Ishikawa (cell line): ENCODE measurements at regions not wholly inside any gene's neighbourhood (a gene's known extent, or its start where the extent isn't known, plus 50 kb on each side); places are given as distances from the start of the nearest gene placed in this dataset.

ENCODE experiments used
- CEBPB ChIP-seq: IDR thresholded peaks from 2 replicates; pipeline ENCODE4 v1.6.1; 2012
- CREB1 ChIP-seq: IDR thresholded peaks from 2 replicates; pipeline ENCODE4 v1.6.1; 2012; ENCODE audit warnings: low read depth
- EGR1 ChIP-seq: IDR thresholded peaks from 2 replicates; pipeline ENCODE4 v1.6.1; 2012
- EP300 ChIP-seq: IDR thresholded peaks from 2 replicates; pipeline ENCODE4 v1.6.1; 2012; ENCODE audit warnings: borderline replicate concordance
- FOXM1 ChIP-seq: IDR thresholded peaks from 2 replicates; pipeline ENCODE4 v1.6.1; 2012; ENCODE audit warnings: low read depth, borderline replicate concordance
- NFIC ChIP-seq: IDR thresholded peaks from 2 replicates; pipeline ENCODE4 v1.6.1; 2012
- RAD21 ChIP-seq: IDR thresholded peaks from 2 replicates; pipeline ENCODE4 v1.6.1; 2012; ENCODE audit warnings: low read depth
- TAF1 ChIP-seq: IDR thresholded peaks from 2 replicates; pipeline ENCODE4 v1.6.1; 2012; ENCODE audit warnings: low read depth, mild to moderate bottlenecking
- TCF12 ChIP-seq: IDR thresholded peaks from 2 replicates; pipeline ENCODE4 v1.6.1; 2012; ENCODE audit warnings: low read depth
- TEAD4 ChIP-seq: IDR thresholded peaks from 2 replicates; pipeline ENCODE4 v1.6.1; 2012
- USF1 ChIP-seq: IDR thresholded peaks from 2 replicates; pipeline ENCODE4 v1.6.1; 2012
- YY1 ChIP-seq: IDR thresholded peaks from 2 replicates; pipeline ENCODE4 v1.6.1; 2012; ENCODE audit warnings: low read depth
- ZBTB7A ChIP-seq: IDR thresholded peaks from 2 replicates; pipeline ENCODE4 v1.6.1; 2012; ENCODE audit warnings: low read depth
- TF ChIP-seq, protein P1 (sequence below): IDR thresholded peaks from 2 replicates; pipeline ENCODE4 v1.6.1; 2012; ENCODE audit warnings: low read depth, mild to moderate bottlenecking
- TF ChIP-seq, protein P2 (sequence below): IDR thresholded peaks from 2 replicates; pipeline ENCODE4 v1.6.1; 2012

DNA sequence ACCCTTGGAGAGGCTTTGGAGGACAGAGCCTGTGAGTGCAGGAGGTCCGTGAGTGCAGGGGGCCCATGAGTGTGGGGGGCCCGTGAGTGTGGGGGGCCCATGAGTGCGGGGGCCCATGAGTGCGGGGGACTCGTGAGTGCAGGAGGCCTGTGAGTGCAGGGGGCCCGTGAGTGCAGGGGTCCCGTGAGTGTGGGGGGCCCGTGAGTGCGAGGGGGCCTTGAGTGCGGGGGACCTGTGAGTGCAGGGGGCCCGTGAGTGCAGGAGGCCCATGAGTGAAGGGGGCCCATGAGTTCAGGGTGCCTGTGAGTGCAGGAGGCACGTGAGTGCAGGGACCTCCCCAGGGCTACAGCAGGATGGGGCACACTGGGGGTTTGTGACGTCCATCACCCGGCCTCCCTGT lies 108.3 kb upstream of the TTC34 start:
- no peak for TF ChIP-seq TEAD4
- TF ChIP-seq FOXM1 = no peak
- no peak for TF ChIP-seq NFIC
- TF ChIP-seq CEBPB = no peak
- no peak for TF ChIP-seq ZBTB7A
- no peak for TF ChIP-seq TAF1
- no peak for TF ChIP-seq TCF12
- TF ChIP-seq USF1 = no peak
- TF ChIP-seq EP300 = no peak

- no peak for TF ChIP-seq EGR1
- TF ChIP-seq TCF12 = no peak
- TF ChIP-seq, protein P1, sequence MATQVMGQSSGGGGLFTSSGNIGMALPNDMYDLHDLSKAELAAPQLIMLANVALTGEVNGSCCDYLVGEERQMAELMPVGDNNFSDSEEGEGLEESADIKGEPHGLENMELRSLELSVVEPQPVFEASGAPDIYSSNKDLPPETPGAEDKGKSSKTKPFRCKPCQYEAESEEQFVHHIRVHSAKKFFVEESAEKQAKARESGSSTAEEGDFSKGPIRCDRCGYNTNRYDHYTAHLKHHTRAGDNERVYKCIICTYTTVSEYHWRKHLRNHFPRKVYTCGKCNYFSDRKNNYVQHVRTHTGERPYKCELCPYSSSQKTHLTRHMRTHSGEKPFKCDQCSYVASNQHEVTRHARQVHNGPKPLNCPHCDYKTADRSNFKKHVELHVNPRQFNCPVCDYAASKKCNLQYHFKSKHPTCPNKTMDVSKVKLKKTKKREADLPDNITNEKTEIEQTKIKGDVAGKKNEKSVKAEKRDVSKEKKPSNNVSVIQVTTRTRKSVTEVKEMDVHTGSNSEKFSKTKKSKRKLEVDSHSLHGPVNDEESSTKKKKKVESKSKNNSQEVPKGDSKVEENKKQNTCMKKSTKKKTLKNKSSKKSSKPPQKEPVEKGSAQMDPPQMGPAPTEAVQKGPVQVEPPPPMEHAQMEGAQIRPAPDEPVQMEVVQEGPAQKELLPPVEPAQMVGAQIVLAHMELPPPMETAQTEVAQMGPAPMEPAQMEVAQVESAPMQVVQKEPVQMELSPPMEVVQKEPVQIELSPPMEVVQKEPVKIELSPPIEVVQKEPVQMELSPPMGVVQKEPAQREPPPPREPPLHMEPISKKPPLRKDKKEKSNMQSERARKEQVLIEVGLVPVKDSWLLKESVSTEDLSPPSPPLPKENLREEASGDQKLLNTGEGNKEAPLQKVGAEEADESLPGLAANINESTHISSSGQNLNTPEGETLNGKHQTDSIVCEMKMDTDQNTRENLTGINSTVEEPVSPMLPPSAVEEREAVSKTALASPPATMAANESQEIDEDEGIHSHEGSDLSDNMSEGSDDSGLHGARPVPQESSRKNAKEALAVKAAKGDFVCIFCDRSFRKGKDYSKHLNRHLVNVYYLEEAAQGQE = no peak
- no peak for TF ChIP-seq FOXM1
- TF ChIP-seq NFIC = no peak
Measured at GRCh38 chr1:2910211-2910610, 108.7 kb upstream of the TTC34 start.

DNA sequence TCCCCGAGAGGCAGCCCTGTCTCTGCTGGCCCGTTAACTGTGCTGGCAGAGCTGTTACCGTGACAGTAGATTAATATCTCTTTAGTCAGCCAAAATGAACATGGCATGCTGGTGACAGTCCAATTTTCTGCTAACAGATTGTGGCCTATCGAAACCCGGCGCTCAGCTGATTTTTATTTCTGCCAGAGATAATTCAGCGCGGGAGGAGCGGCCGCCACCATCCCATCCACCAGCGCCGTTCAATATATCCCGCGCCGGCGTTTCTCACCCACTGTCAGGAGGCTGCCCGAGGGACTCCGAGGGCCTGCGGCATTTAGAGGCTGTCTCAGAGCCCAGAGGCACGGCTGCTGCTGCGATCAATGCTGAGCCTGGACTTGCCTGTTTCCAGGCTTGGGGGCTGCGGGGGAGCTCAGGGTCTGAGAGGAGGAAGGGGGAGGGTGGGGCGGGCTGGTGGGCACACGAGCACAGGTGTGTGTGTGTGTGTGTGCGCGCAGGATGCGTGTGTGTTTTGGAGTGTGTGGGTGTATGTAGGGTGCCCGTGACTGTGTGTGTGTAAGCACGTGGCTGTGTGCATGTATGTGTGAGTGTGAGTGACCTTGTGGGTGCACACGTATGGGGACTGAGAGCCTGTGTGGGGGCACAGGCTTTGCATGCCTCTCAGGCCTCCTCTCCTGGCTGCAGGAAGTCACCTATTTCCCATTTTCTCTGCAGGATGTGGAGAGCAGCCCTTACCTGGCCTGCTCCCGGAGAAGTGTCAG lies 109.7 kb upstream of the ACTRT2 start:
- no peak for TF ChIP-seq ZBTB7A
- TF ChIP-seq USF1 = no peak
- TF ChIP-seq, protein P2, sequence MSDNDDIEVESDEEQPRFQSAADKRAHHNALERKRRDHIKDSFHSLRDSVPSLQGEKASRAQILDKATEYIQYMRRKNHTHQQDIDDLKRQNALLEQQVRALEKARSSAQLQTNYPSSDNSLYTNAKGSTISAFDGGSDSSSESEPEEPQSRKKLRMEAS = no peak
- no peak for TF ChIP-seq EP300
- no peak for TF ChIP-seq RAD21
- no peak for TF ChIP-seq FOXM1
- TF ChIP-seq TAF1 = no peak
- no peak for TF ChIP-seq TCF12
- TF ChIP-seq CEBPB = no peak
- TF ChIP-seq, protein P1 = no peak
- TF ChIP-seq YY1 = no peak
- no peak for TF ChIP-seq CREB1
- TF ChIP-seq NFIC = no peak

DNA sequence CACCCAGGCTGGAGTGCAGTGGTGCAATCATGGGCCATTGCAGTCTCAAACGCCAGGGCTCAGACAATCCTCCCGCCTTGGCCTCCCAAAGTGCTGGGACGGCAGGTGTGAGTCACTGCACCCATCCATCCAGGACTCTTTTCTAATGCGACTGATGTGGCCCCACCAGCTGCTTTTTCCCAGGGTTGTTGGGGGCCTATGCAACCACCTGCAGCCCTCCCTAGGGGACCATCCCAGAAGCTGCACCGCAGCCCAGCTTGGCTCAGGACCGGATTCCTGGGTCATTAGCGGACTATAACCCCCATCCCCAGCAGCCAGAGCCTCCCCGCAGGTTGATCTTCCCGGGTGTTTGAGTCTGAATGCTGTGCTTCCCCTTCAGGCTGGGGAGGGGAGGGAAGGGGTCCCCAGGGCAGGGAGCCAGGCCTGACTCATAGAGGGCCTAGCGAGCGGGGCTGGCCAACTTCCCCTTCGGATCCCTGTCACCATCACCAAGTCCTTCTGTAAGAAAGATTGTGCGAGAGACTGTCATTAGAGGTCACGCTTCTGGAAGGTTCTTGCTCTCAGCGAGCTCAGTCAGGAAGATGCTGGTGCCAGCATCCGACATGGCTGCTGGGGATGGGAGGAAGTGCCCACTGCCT lies 108.7 kb upstream of the ACTRT2 start:
- TF ChIP-seq, protein P1 = no peak
- TF ChIP-seq CEBPB = no peak
- TF ChIP-seq TAF1 = no peak
- no peak for TF ChIP-seq USF1
- no peak for TF ChIP-seq TEAD4
- no peak for TF ChIP-seq NFIC
- no peak for TF ChIP-seq EGR1
- TF ChIP-seq TCF12 = no peak
- no peak for TF ChIP-seq EP300
- no peak for TF ChIP-seq YY1
- no peak for TF ChIP-seq FOXM1
- no peak for TF ChIP-seq CREB1
- TF ChIP-seq, protein P2 = no peak
- TF ChIP-seq RAD21 = no peak
- TF ChIP-seq ZBTB7A = no peak
